CD8-positive, alpha-beta memory T cell (primary cell): ENCODE measurements at regions not wholly inside any gene's neighbourhood (a gene's known extent, or its start where the extent isn't known, plus 50 kb on each side); places are given as distances from the start of the nearest gene placed in this dataset.

ENCODE experiments used
- CTCF ChIA-PET: fragments of 350-600 bp; sonication (Branson Sonifier 250); formaldehyde crosslinking; loops from one replicate; lab custom pipeline; 2021; ENCODE audit warnings: antibody characterized with exemption; lab: Charles Lee
- POLR2A ChIA-PET: fragments of 350-600 bp; sonication (Branson Sonifier 250); formaldehyde crosslinking; loops from one replicate; lab custom pipeline; 2021; ENCODE audit warnings: antibody characterized with exemption; lab: Charles Lee
- DNase-seq, 5 donors: peaks; one replicate each; pipeline versions ENCODE4 v3.0.0 to v3.0.0-alpha.2; 2020 to 2022; ENCODE audit warnings: mixed read lengths in 1 of 5
- H3K27ac ChIP-seq: one replicate; pipeline ENCODE4 v1.7.0; 2013; ENCODE audit warnings: low read depth, mild to moderate bottlenecking, low read length, moderate library complexity
- H3K27me3 ChIP-seq: 2 replicates; pipeline ENCODE4 v1.7.0; 2013; ENCODE audit warnings: low read length, mild to moderate bottlenecking; ENCODE audit not compliant: insufficient read depth, poor library complexity, severe bottlenecking
- H3K36me3 ChIP-seq: 2 replicates; pipeline ENCODE4 v1.7.0; 2013; ENCODE audit warnings: mild to moderate bottlenecking, low read length, moderate library complexity; ENCODE audit not compliant: insufficient read depth
- H3K4me1 ChIP-seq: 2 replicates; pipeline ENCODE4 v1.7.0; 2013; ENCODE audit warnings: mild to moderate bottlenecking, low read length, moderate library complexity; ENCODE audit not compliant: insufficient read depth
- H3K4me3 ChIP-seq: 2 replicates; pipeline ENCODE4 v1.7.0; 2013; ENCODE audit warnings: mild to moderate bottlenecking, low read length
- H3K9me3 ChIP-seq: 2 replicates; pipeline ENCODE4 v1.7.0; 2013; ENCODE audit warnings: mild to moderate bottlenecking, low read length
- H3K27ac Mint-ChIP-seq, 8 donors: one replicate each; pipeline ENCODE4 v1.8.0; 2020 to 2021; ENCODE audit warnings: mixed read lengths in 8 of 8, mild to moderate bottlenecking in 6 of 8, inconsistent platforms in 3 of 8, moderate library complexity in 3 of 8
- H3K27me3 Mint-ChIP-seq, 2 donors: one replicate each; pipeline ENCODE4 v1.8.0; 2020 to 2021; ENCODE audit warnings: mixed read lengths in 2 of 2, mild to moderate bottlenecking in 1 of 2, moderate library complexity in 1 of 2
- H3K36me3 Mint-ChIP-seq, 3 donors: one replicate each; pipeline ENCODE4 v1.8.0; 2020 to 2021; ENCODE audit warnings: mixed read lengths in 3 of 3, inconsistent platforms in 1 of 3, mild to moderate bottlenecking in 1 of 3
- H3K4me1 Mint-ChIP-seq, 3 donors: one replicate each; pipeline ENCODE4 v1.8.0; 2020 to 2021; ENCODE audit warnings: mixed read lengths in 3 of 3, inconsistent platforms in 1 of 3, mild to moderate bottlenecking in 1 of 3
- H3K4me3 Mint-ChIP-seq, 7 donors: one replicate each; pipeline ENCODE4 v1.8.0; 2020 to 2021; ENCODE audit warnings: mixed read lengths in 7 of 7, mild to moderate bottlenecking in 6 of 7, moderate library complexity in 4 of 7, inconsistent platforms in 2 of 7
- H3K9me3 Mint-ChIP-seq, 5 donors: one replicate each; pipeline ENCODE4 v1.8.0; 2020 to 2022; ENCODE audit warnings: mixed read lengths in 5 of 5, mild to moderate bottlenecking in 3 of 5, moderate library complexity in 2 of 5, inconsistent platforms in 1 of 5

- ChIA-PET CTCF (interaction anchor here (4.8 kb wide), 1 partner anchor 12 kb away, joined by 28 read pairs; no protein-coding TSS in a partner anchor), POLR2A (no interaction called here)
- H3K4me3 Mint-ChIP-seq = no peak overlapping the region
These were observed 244.3 kb upstream of the NFE2L3 start for GRCh38 chr7:25907731-25908130.

GRCh38 chr7:25908154-25908949, 243.6 kb upstream of the NFE2L3 start:
- peaks cover 0 to 21% of the 10 kb centered on the region in 2 donors for H3K27me3 Mint-ChIP-seq
- CTCF ChIA-PET = interaction anchor here (1.8 to 4.8 kb wide), 2 partner anchors 13 kb away, joined by 4 to 28 read pairs; no protein-coding TSS in a partner anchor
- H3K36me3 Mint-ChIP-seq = no peaks in the 10 kb centered on the region
- Histone ChIP-seq H3K4me3 (no peak overlapping the region), H3K27ac (no peak overlapping the region), H3K27me3 (no peaks in the 10 kb centered on the region), H3K36me3 (no peaks in the 10 kb centered on the region), H3K9me3 (no peaks in the 10 kb centered on the region), H3K4me1 (no peaks in the 10 kb centered on the region)
- H3K27ac Mint-ChIP-seq = no peak overlapping the region
- POLR2A ChIA-PET = no interaction called here
- no peak for DNase-seq
- no peak overlapping the region for H3K4me3 Mint-ChIP-seq
- H3K4me1 Mint-ChIP-seq = peaks cover 0 to 2% (median 0%) of the 10 kb centered on the region in 3 donors
- H3K9me3 Mint-ChIP-seq = no peaks in the 10 kb centered on the region

More at GRCh38 chr7:25907731-25908130, 244.3 kb upstream of the NFE2L3 start:
- H3K27me3 ChIP-seq = no peaks in the 10 kb centered on the region
- Mint-ChIP-seq H3K27ac (no peak overlapping the region), H3K9me3 (no peaks in the 10 kb centered on the region), H3K4me1 (no peaks in the 10 kb centered on the region), H3K36me3 (no peaks in the 10 kb centered on the region), H3K27me3 (peaks cover 0 to 21% of the 10 kb centered on the region in 2 donors)
- H3K4me3 ChIP-seq = no peak overlapping the region
- H3K9me3 ChIP-seq = no peaks in the 10 kb centered on the region
- no peaks in the 10 kb centered on the region for H3K36me3 ChIP-seq
- DNase-seq = no peak
- H3K27ac ChIP-seq = no peak overlapping the region
- H3K4me1 ChIP-seq = no peaks in the 10 kb centered on the region

- no peak overlapping the region for H3K4me3 ChIP-seq
- H3K36me3 ChIP-seq = no peaks in the 10 kb centered on the region
- Mint-ChIP-seq H3K4me1 (peaks cover 0 to 8% (median 0%) of the 10 kb centered on the region in 3 donors), H3K27ac (no peak overlapping the region), H3K27me3 (peaks cover 5 to 31% of the 10 kb centered on the region in 2 donors), H3K9me3 (peaks cover 0 to 2% (median 0%) of the 10 kb centered on the region in 5 donors), H3K36me3 (peaks cover 0 to 3% (median 0%) of the 10 kb centered on the region in 3 donors), H3K4me3 (no peak overlapping the region)
- H3K27me3 ChIP-seq = no peaks in the 10 kb centered on the region
- ChIA-PET CTCF (no interaction called here), POLR2A (no interaction called here)
- no peaks in the 10 kb centered on the region for H3K9me3 ChIP-seq
- no peak for DNase-seq
- H3K4me1 ChIP-seq = no peaks in the 10 kb centered on the region
- H3K27ac ChIP-seq = no peak overlapping the region
These were observed 240.0 kb upstream of the NFE2L3 start for GRCh38 chr7:25911738-25912607.

GRCh38 chr7:25913598-25914224, 238.3 kb upstream of the NFE2L3 start:
- Mint-ChIP-seq H3K27me3 (peaks cover 13 to 33% of the 10 kb centered on the region in 2 donors), H3K4me3 (no peak overlapping the region), H3K36me3 (peaks cover 0 to 18% (median 1%) of the 10 kb centered on the region in 3 donors), H3K9me3 (peaks cover 10 to 13% (median 11%) of the 10 kb centered on the region in 5 donors), H3K27ac (no peak overlapping the region), H3K4me1 (peaks cover 0 to 8% (median 0%) of the 10 kb centered on the region in 3 donors)
- POLR2A ChIA-PET = no interaction called here
- no peak for DNase-seq
- CTCF ChIA-PET = interaction anchor here (0.8 kb wide), 1 partner anchor 21 kb away, joined by 3 read pairs; no protein-coding TSS in a partner anchor
- Histone ChIP-seq H3K36me3 (no peaks in the 10 kb centered on the region), H3K9me3 (no peaks in the 10 kb centered on the region), H3K27ac (no peak overlapping the region), H3K4me1 (no peaks in the 10 kb centered on the region), H3K27me3 (no peaks in the 10 kb centered on the region), H3K4me3 (no peak overlapping the region)

- no peaks in the 10 kb centered on the region for H3K9me3 ChIP-seq
- no peaks in the 10 kb centered on the region for H3K36me3 ChIP-seq
- Mint-ChIP-seq H3K4me1 (peaks cover 0 to 2% (median 0%) of the 10 kb centered on the region in 3 donors), H3K4me3 (no peak overlapping the region), H3K27ac (no peak overlapping the region), H3K36me3 (peaks cover 0 to 21% (median 1%) of the 10 kb centered on the region in 3 donors), H3K9me3 (peaks cover 17 to 19% (median 19%) of the 10 kb centered on the region in 5 donors), H3K27me3 (peaks cover 14 to 51% of the 10 kb centered on the region in 2 donors)
- H3K27me3 ChIP-seq = no peaks in the 10 kb centered on the region
- H3K27ac ChIP-seq = no peak overlapping the region
- DNase-seq = no peak
- ChIA-PET POLR2A (no interaction called here), CTCF (no interaction called here)
- H3K4me3 ChIP-seq = no peak overlapping the region
- no peaks in the 10 kb centered on the region for H3K4me1 ChIP-seq
These were observed 233.3 kb upstream of the NFE2L3 start for GRCh38 chr7:25918731-25919130.

GRCh38 chr7:25922296-25922695, 229.7 kb upstream of the NFE2L3 start:
- Mint-ChIP-seq H3K27me3 (peaks cover 17 to 42% of the 10 kb centered on the region in 2 donors), H3K4me3 (no peak overlapping the region), H3K9me3 (peaks cover 15 to 20% (median 18%) of the 10 kb centered on the region in 5 donors), H3K4me1 (no peaks in the 10 kb centered on the region), H3K36me3 (peaks cover 0 to 16% (median 1%) of the 10 kb centered on the region in 3 donors), H3K27ac (no peak overlapping the region)
- Histone ChIP-seq H3K27ac (no peak overlapping the region), H3K9me3 (no peaks in the 10 kb centered on the region), H3K36me3 (no peaks in the 10 kb centered on the region), H3K4me3 (no peak overlapping the region), H3K27me3 (no peaks in the 10 kb centered on the region), H3K4me1 (no peaks in the 10 kb centered on the region)
- POLR2A ChIA-PET = no interaction called here
- DNase-seq = no peak
- CTCF ChIA-PET = no interaction called here

GRCh38 chr7:25923741-25924460, 228.1 kb upstream of the NFE2L3 start:
- Histone ChIP-seq H3K4me1 (no peaks in the 10 kb centered on the region), H3K36me3 (no peaks in the 10 kb centered on the region), H3K9me3 (no peaks in the 10 kb centered on the region), H3K4me3 (no peak overlapping the region), H3K27ac (no peak overlapping the region), H3K27me3 (no peaks in the 10 kb centered on the region)
- DNase-seq = no peak
- H3K9me3 Mint-ChIP-seq = peaks cover 2 to 6% (median 6%) of the 10 kb centered on the region in 5 donors
- POLR2A ChIA-PET = no interaction called here
- H3K4me3 Mint-ChIP-seq = no peak overlapping the region
- H3K27ac Mint-ChIP-seq = no peak overlapping the region
- H3K36me3 Mint-ChIP-seq = peaks cover 0 to 2% (median 0%) of the 10 kb centered on the region in 3 donors
- H3K27me3 Mint-ChIP-seq = peaks cover 13 to 51% of the 10 kb centered on the region in 2 donors
- CTCF ChIA-PET = no interaction called here
- H3K4me1 Mint-ChIP-seq = no peaks in the 10 kb centered on the region
